Occipital lobe (tissue), 1 donor: ENCODE measurements at regions not wholly inside any gene's neighbourhood (a gene's known extent, or its start where the extent isn't known, plus 50 kb on each side); places are given as distances from the start of the nearest gene placed in this dataset.
"Not testable (repeated sequence)": the region's sequence is repeated elsewhere in the genome, so short reads cannot be mapped to it uniquely, and the experiment has no call there.

Source experiments
- DNase-seq: peaks from one replicate; lab custom pipeline; 2025; lab: John Stamatoyannopoulos, UW

- DNase-seq = no peak
These were observed 574.8 kb downstream of the FLRT2 start for GRCh38 chr14:86104691-86105265.

- no peak for DNase-seq
These were observed 564.6 kb downstream of the FLRT2 start for GRCh38 chr14:86094512-86094911.

GRCh38 chr14:86091811-86092210, 561.9 kb downstream of the FLRT2 start:
- DNase-seq = no peak

- DNase-seq = no peak
These were observed 558.2 kb downstream of the FLRT2 start for GRCh38 chr14:86088156-86088555.

- no peak for DNase-seq
These were observed 557.4 kb downstream of the FLRT2 start for GRCh38 chr14:86087377-86087776.

- no peak for DNase-seq
These were observed 557.0 kb downstream of the FLRT2 start for GRCh38 chr14:86086962-86087361.

- DNase-seq = no peak
These were observed 554.2 kb downstream of the FLRT2 start for GRCh38 chr14:86084097-86084496.

GRCh38 chr14:86083616-86084015, 553.7 kb downstream of the FLRT2 start:
- no peak for DNase-seq

GRCh38 chr14:86072116-86072894, 542.4 kb downstream of the FLRT2 start:
- no peak for DNase-seq

- no peak for DNase-seq
These were observed 536.7 kb downstream of the FLRT2 start for GRCh38 chr14:86066651-86067050.

GRCh38 chr14:86065407-86065806, 535.5 kb downstream of the FLRT2 start:
- no peak for DNase-seq

- DNase-seq = not testable (repeated sequence)
These were observed 534.7 kb downstream of the FLRT2 start for GRCh38 chr14:86064595-86064994.

- DNase-seq = no peak
These were observed 527.2 kb downstream of the FLRT2 start for GRCh38 chr14:86057018-86057667.

GRCh38 chr14:86055512-86056075, 525.6 kb downstream of the FLRT2 start:
- DNase-seq = no peak

GRCh38 chr14:86052868-86053267, 522.9 kb downstream of the FLRT2 start:
- DNase-seq = no peak

GRCh38 chr14:86050757-86051156, 520.8 kb downstream of the FLRT2 start:
- no peak for DNase-seq

- no peak for DNase-seq
These were observed 520.2 kb downstream of the FLRT2 start for GRCh38 chr14:86050072-86050683.

- DNase-seq = no peak
These were observed 509.2 kb downstream of the FLRT2 start for GRCh38 chr14:86039176-86039575.

GRCh38 chr14:86038387-86039042, 508.6 kb downstream of the FLRT2 start:
- DNase-seq = no peak

- DNase-seq = no peak
These were observed 505.9 kb downstream of the FLRT2 start for GRCh38 chr14:86035882-86036281.

GRCh38 chr14:86027990-86028389, 498.0 kb downstream of the FLRT2 start:
- no peak for DNase-seq
